AG09319 (cell line): ENCODE measurements at regions not wholly inside any gene's neighbourhood (a gene's known extent, or its start where the extent isn't known, plus 50 kb on each side); places are given as distances from the start of the nearest gene placed in this dataset.

ENCODE experiments used
- DNase-seq: peaks from one replicate; pipeline ENCODE4 v3.0.0-alpha.2; 2010; ENCODE audit warnings: low read depth; ENCODE audit errors: extremely low read depth
- TF ChIP-seq, protein P1 (sequence below): IDR thresholded peaks from 2 replicates; pipeline ENCODE4 v1.5.1; 2011; ENCODE audit warnings: low read depth, mild to moderate bottlenecking, inconsistent platforms, low read length, moderate library complexity

DNA sequence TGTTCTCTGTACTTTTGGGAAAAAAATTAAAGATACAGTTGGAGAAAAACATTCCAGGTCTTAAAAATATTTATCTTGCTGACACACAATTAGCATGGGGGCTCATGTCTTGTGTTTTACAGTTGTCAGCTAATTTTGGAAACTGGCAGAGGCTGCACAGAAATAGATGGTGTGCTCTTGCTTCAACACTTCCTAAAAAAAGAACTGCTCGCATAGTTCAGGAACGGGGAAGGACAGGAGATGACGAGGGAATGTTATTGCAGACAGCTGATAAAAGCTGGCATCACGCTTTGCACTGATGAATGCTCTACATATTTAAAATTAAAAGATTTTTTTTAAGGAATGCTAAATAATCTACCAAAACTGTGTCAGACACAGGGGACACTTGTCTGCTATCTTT, 103.5 kb upstream of the CELF2 start:
- DNase-seq, result no peak

DNA sequence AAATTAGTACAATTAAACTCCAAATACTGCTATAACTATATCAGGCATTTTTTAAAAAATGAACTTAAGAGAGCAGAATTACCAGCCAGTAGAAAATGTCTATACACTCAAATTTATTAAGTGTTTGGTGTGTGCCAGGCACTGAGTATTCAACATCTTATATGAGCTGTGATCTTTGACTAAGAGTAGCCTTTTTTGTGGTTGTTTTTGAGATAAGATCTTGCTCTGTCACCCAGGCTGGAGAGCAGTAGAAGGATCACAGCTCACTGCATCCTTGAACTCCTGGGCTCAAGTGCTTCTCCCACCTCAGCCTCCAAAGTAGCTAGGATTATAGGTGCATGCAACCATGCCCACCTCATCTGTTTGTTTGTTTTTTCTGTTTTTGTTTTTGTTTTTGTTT, 102.5 kb upstream of the CELF2 start:
- DNase-seq, result no peak
- TF ChIP-seq, protein P1, sequence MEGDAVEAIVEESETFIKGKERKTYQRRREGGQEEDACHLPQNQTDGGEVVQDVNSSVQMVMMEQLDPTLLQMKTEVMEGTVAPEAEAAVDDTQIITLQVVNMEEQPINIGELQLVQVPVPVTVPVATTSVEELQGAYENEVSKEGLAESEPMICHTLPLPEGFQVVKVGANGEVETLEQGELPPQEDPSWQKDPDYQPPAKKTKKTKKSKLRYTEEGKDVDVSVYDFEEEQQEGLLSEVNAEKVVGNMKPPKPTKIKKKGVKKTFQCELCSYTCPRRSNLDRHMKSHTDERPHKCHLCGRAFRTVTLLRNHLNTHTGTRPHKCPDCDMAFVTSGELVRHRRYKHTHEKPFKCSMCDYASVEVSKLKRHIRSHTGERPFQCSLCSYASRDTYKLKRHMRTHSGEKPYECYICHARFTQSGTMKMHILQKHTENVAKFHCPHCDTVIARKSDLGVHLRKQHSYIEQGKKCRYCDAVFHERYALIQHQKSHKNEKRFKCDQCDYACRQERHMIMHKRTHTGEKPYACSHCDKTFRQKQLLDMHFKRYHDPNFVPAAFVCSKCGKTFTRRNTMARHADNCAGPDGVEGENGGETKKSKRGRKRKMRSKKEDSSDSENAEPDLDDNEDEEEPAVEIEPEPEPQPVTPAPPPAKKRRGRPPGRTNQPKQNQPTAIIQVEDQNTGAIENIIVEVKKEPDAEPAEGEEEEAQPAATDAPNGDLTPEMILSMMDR, result no peak

More for the DNA sequence above, 103.5 kb upstream of the CELF2 start:
- TF ChIP-seq, protein P1, result no peak

DNA sequence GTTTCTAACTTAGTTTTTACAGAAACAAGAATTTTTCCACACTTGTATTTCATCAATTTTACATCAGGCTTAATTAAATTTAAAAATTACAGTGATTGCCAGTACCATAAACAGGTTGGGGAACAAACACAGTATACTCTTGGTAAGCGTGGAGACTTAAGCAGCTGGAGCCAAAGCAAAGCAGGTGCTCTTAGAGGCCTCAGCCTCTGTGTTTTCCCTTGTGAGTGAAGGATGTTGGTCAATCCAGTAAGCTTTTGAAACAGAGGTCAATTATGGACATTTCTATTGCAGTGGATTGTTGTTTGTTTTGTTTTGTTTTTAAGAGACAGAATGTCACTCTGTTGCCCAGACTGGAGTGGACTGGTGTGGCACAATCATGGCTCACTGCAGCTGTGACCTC, 100.6 kb upstream of the CELF2 start:
- TF ChIP-seq, protein P1, result no peak
- DNase-seq, result no peak

DNA sequence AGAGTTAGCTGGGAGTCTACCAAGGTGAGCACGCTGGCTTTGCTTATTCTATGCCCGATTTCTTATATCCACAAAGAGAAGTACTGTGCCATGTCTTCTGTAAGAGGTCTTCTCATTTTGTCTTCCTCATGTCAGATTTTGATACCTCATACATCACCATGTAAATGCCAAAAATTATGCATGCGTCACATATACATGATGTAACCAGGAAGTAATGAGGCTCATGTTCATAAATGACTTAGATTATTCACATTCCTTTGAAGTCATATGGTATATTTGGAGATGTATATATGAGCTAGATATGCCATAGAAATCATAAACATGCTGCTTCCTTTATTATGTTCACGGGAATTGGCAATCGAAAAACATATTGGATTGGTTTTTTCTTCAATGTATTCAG, 97.7 kb upstream of the CELF2 start:
- TF ChIP-seq, protein P1, result no peak
- no peak for DNase-seq

DNA sequence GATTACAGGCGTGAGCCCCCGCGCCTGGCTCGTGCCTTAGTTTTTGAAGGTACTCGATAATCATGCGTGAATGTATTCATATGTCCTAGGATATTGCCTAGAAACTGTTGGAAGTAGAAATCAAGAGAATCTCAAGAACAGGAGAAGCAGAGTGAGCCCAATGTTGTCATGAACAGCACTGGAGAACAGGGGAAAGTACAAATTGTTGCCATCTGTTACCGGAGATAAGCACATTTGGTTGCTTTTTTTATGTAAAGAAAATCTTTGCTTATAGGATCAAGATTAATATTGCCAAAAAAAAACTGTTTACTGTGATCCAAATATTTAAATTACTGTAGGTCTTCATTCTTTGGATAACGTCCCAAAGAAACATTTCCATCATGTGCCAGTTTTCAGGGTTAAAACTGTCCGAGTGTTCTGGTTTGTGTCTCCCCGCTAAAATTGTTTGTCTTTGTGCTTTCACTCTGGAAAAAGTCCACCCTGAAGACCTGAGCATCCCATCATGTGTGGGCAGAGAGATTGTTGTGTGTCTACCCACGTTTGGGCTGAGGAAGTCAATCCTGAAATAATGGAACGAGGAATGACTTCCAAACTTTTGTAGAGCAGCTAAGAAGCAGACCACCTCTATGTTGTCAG, 95.7 kb upstream of the CELF2 start:
- DNase-seq, result no peak
- TF ChIP-seq, protein P1, result no peak

DNA sequence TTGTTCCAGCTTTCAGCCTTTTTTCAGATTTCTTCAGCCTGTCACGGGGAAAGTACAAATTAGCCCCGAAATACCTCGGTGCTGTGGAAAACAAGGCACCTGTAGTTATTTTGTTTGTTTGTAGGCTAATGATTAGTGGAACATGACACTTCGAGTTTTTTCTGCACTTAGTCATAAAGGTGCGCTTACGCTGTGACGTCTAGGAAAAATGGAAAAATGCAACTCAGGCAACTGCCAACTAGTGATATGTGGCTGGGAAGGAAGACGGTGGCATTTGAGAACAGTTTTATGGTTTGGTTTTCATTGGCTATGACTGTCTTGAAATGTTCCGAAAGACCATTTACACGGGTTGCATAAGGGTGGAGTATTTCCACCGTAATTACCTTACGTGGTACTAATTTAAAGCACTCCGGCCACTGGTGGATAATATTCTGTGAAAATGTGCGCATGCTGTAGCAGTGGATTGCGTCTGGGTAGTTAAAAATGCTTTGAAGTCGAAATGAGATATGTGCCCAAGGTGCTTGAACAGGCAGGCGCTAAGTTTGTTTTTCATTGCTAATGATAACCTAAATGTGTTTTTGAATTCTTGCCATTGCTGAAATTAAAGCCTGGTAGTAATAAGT, 94.5 kb upstream of the CELF2 start:
- TF ChIP-seq, protein P1, result no peak
- no peak for DNase-seq

DNA sequence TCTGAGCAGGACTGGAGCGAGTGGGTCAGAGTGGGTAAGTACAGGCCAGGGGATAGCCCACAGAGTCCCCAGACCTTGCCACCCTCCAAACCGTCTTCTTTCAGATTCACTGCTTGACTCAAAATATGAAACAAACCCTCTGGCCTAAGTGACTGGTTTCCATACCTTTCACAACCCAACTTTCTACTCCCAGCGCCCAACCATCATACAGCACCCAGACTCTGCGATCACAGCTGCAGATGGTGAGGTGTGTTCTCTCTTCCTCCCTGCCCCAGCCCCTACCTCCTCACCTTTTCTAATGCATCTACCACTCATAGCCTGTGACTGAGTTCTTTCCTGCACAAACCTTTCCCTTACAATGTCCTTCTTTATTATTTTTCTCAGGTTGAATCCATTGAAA, 92.0 kb upstream of the CELF2 start:
- DNase-seq, result no peak
- TF ChIP-seq, protein P1, result no peak
